Right atrium auricular region (tissue), 2 donors: ENCODE measurements at regions not wholly inside any gene's neighbourhood (a gene's known extent, or its start where the extent isn't known, plus 50 kb on each side); places are given as distances from the start of the nearest gene placed in this dataset.

Experiments
- DNase-seq: peaks from one replicate; pipeline ENCODE4 v3.0.0-alpha.2; 2019; ENCODE audit warnings: low spot score
- H3K27ac ChIP-seq, 2 donors: fragments of 200-600 bp; sonication (generic); 1 replicate in 1 of 2; 2 replicates in 1 of 2; pipeline ENCODE4 v1.5.1; 2016 to 2019
- H3K27me3 ChIP-seq, 2 donors: fragments of 200-600 bp; sonication (generic); one replicate each; pipeline versions ENCODE4 v1.5.1 to v1.6.0; 2017 to 2019
- H3K36me3 ChIP-seq: fragments of 200-600 bp; sonication (generic); one replicate; pipeline ENCODE4 v1.5.1; 2016
- H3K4me1 ChIP-seq, 2 donors: fragments of 200-600 bp; sonication (generic); one replicate each; pipeline versions ENCODE4 v1.5.1 to v1.6.0; 2017 to 2019
- H3K4me3 ChIP-seq, 2 donors: fragments of 200-600 bp; sonication (generic); 1 replicate in 1 of 2; 2 replicates in 1 of 2; pipeline ENCODE4 v1.5.1; 2017 to 2019; ENCODE audit warnings: mild to moderate bottlenecking in 1 of 2, moderate library complexity in 1 of 2
- H3K9me3 ChIP-seq, 2 donors: fragments of 200-600 bp; sonication (generic); one replicate each; pipeline ENCODE4 v1.5.1; 2019
- CTCF ChIP-seq, 2 donors: fragments of 200-600 bp; sonication (generic); IDR thresholded peaks; one replicate each; pipeline ENCODE4 v1.5.1; 2019; ENCODE audit warnings: antibody characterized with exemption in 2 of 2

GRCh38 chr10:78207776-78208175 lies 174.1 kb downstream of the RPS24 start:
- no peaks in the 10 kb centered on the region for H3K36me3 ChIP-seq
- TF ChIP-seq CTCF (IDR thresholded peaks at IDR 0.05): no peak
- no peak overlapping the region for H3K27ac ChIP-seq

GRCh38 chr10:78209970-78210369 lies 176.3 kb downstream of the RPS24 start:
- no peak overlapping the region for H3K4me3 ChIP-seq
- no peaks in the 10 kb centered on the region for H3K36me3 ChIP-seq
- H3K4me1 ChIP-seq: peaks cover 0 to 20% of the 10 kb centered on the region in 2 donors
- no peaks in the 10 kb centered on the region for H3K9me3 ChIP-seq
- H3K27me3 ChIP-seq: no peaks in the 10 kb centered on the region
- H3K27ac ChIP-seq: no peak overlapping the region
- no peak for TF ChIP-seq CTCF (IDR thresholded peaks at IDR 0.05)
- DNase-seq: no peak

More at GRCh38 chr10:78207776-78208175, 174.1 kb downstream of the RPS24 start:
- Histone ChIP-seq H3K9me3 (no peaks in the 10 kb centered on the region), H3K27me3 (no peaks in the 10 kb centered on the region), H3K4me3 (no peak overlapping the region), H3K4me1 (peaks cover 0 to 29% of the 10 kb centered on the region in 2 donors)
- no peak for DNase-seq

- H3K9me3 ChIP-seq: no peaks in the 10 kb centered on the region
- no peak overlapping the region for H3K4me3 ChIP-seq
- H3K27me3 ChIP-seq: no peaks in the 10 kb centered on the region
- no peak for DNase-seq
- no peaks in the 10 kb centered on the region for H3K36me3 ChIP-seq
- TF ChIP-seq CTCF (IDR thresholded peaks at IDR 0.05): no peak
- no peak overlapping the region for H3K27ac ChIP-seq
- peaks cover 0 to 26% of the 10 kb centered on the region in 2 donors for H3K4me1 ChIP-seq
Observed at GRCh38 chr10:78210548-78210947, 176.9 kb downstream of the RPS24 start.

GRCh38 chr10:78210976-78211375 lies 177.3 kb downstream of the RPS24 start:
- Histone ChIP-seq H3K9me3 (no peaks in the 10 kb centered on the region), H3K27ac (no peak overlapping the region), H3K4me3 (no peak overlapping the region), H3K4me1 (peaks cover 0 to 31% of the 10 kb centered on the region in 2 donors), H3K27me3 (no peaks in the 10 kb centered on the region), H3K36me3 (no peaks in the 10 kb centered on the region)
- TF ChIP-seq CTCF (IDR thresholded peaks at IDR 0.05): no peak
- no peak for DNase-seq

GRCh38 chr10:78211561-78212051 lies 177.9 kb downstream of the RPS24 start:
- peak in 1 of 2 donors; percentile 67 for TF ChIP-seq CTCF (IDR thresholded peaks at IDR 0.05)
- Histone ChIP-seq H3K4me1 (peaks cover 0 to 37% of the 10 kb centered on the region in 2 donors), H3K27me3 (no peaks in the 10 kb centered on the region), H3K9me3 (no peaks in the 10 kb centered on the region), H3K27ac (peak overlapping the region; percentile 48 to 60), H3K4me3 (no peak overlapping the region), H3K36me3 (no peaks in the 10 kb centered on the region)
- DNase-seq: no peak
